Left lobe of liver (tissue), 2 donors: ENCODE measurements at regions not wholly inside any gene's neighbourhood (a gene's known extent, or its start where the extent isn't known, plus 50 kb on each side); places are given as distances from the start of the nearest gene placed in this dataset.
A peak's percentile ranks its signal among the peaks of the same experiment; 100 is the strongest.

ENCODE experiments used
- ATAC-seq: fragments of 200-7000 bp; cut with Tn5 transposase; one replicate; pipeline ENCODE4 v1.9.1; 2020; ENCODE audit warnings: mild to moderate bottlenecking, moderate library complexity
- DNase-seq: peaks from one replicate; pipeline ENCODE4 v3.0.0-alpha.2; 2020; ENCODE audit warnings: low spot score
- donor health status: DM: no; HTN: no; CAD: no; lungs with moderate emphysema.
- donor health status: DM: no; HTN: yes; CAD: no.

DNA sequence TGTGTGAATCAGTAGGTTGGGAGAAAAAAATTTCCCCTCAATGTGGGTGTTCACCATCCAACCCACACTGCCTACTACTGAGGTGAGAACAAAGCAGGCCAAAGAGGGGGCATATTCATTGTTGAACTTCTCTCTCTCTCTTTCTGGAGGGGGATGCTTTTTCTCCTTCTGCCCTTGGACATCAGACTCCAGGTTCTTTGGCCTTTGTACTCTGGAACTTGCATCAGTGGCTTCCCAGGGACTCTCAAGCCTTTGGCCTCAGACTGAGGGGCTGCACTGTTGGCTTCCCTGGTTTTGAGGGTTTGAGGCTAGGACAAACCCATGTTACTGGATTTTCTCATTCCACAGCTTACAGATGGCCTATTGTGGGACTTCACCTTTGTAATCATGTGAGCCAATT, 417.2 kb downstream of the ELAVL2 start:
- no peak for ATAC-seq

DNA sequence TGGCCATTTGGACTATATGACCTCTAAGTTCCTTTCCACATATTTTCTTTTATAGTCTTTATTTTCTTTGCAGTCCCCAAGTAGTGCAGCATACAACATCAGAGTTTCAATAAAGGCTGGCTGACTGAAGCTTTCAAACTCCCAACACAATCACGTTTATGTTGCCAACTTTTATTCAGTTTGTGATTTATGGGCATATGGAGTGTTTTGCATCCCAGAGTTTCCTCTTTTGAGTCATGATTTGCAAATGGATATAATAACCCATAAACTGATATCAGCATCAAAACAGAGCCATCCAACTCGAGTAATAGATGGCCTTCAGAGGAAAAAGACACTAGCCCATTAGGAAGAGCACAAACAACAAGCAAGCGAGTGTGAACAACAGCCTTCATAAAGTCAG, 414.0 kb downstream of the ELAVL2 start:
- no peak for DNase-seq
- ATAC-seq: no peak

More for the DNA sequence above, 417.2 kb downstream of the ELAVL2 start:
- no peak for DNase-seq

DNA sequence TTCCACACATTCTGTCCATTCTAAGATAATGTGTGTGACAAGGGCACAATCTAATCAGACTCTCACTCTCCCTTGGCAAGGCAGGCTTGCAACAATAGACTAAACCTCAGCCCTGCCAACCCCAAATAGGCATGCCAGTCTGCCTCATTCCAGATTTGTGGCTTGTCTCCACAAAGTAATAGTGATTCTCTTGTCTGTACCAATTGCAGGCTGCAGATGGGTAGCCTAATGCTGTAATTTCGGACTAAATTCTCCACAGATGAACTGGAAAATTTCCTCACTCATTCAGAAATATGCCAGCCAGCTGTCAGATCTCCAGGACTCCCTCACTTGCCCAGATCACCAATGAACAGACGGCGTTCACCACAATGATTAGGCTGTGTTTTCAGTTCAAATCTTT, 413.6 kb downstream of the ELAVL2 start:
- ATAC-seq: no peak
- DNase-seq: no peak

DNA sequence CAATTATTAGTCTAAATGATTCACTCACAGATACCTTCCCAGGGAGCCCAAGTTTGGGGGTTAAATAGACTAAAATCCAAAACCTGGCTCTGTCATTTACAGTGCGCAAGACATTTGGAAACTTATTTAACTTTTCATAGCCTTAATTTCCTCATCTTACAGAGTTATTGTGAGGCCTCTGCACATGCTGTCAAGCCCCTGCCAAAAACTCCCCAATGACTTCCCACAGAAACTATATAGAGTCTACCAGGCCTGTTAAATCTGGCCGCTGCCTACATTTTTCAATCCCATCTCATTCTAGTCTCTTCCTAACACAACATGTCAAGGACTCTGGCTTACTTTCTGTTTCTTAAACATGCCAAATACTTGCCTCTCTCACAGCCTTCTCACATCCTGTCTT, 412.5 kb downstream of the ELAVL2 start:
- ATAC-seq (no peak), DNase-seq (no peak)

DNA sequence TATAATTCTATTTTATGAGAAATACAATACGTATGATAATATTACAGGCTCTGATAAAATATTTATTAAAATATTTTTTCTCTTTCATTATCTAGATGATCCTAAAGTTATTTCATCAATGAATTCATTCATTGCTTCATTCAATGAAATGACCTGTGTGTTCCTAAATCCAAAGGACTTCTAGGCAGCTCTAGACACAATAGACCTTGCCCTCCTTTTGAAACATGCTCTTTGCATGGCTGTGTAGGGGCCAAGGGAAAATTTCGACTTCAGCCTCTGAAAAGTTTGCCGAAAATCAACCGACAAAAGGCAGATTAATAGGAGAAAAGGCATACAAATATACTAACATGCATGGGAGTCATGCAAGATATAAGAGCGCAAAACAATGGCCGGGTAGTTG, 402.0 kb downstream of the ELAVL2 start:
- ATAC-seq (peak; percentile 84), DNase-seq (no peak)

DNA sequence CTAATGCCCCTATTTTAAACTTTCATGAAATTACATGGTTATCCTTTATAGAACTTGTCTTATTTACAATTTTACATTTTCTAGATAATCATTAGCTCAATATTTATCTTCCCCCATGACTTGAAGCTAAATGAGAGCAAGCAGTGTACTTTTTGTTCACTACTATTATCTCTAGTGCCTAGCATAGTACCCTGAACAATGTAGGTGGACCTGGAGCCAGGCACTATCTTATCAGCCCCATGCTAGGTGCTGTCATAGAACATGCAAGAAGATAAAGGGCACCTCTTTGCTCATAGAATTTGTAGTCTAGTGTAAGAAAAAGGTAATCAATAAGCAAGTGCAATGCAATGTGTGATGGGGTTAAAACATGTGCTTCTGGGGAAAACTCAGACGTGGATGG, 399.9 kb downstream of the ELAVL2 start:
- no peak for DNase-seq
- ATAC-seq: peak; percentile 66

DNA sequence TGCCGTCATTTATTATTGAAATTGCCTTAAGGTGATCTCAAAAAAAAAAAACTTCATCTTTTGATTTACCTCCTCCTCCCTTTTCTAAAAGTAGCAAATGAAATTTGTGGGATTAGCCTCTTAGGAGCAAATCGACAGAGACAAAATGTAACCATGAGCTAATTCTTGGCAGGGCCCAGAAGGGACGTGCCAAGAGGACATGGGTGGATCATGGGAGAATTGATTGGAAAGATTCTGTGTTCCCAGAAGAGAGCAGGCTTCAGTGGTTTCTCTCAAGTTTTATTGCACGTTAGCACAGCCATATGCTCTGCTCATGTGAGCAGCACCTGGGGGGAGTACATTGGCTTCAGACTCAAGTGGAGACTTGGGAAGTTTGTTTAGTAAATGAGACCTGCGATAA, 394.6 kb downstream of the ELAVL2 start:
- DNase-seq (peak; percentile 61), ATAC-seq (peak; percentile 84)

DNA sequence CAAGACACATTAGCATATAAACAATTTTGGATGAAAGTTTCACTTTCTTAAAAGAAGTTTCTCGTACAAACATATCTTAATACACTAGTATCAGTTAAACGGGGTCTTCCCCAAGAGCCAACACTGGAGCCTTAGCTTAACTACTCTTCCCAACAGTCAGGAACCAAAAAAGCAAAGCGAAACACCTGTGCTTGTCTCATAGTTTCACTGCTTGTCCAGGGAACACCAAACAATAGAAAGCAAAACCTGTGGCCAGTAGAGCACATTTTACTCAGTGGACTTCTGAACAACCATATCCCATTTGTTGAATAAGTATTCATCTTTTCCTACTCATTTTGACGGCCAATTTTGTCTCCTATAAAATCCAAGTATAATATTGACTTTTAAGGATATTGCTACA, 391.4 kb downstream of the ELAVL2 start:
- ATAC-seq (peak; percentile 58), DNase-seq (no peak)

DNA sequence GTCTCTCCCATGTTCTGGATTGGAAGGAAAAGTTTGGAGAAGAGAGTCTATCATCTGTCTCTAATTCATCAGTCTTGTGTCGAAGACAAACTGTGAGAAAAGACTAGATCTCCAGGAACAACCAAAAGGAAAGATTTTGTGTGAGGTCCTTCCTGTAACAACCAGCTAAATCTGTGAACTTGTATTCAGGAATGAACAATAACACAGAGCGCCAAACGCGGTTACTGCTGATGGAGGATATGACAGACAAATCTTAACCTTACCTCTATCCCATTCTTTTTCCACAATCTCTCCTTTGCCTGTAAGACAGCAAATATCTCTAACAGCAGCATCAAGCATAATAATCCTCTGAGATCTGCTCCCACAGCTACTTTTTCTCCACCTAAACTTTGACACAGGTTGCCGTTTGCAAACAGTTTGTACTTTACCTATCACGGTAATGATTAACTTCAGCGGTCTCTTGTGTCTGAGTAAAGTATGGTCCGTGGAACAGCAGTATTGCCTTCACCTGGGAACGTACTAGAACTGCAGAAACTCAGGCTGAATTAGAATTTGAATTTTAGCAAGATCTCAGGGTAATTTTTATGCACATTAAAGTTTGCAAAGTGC, 387.6 kb downstream of the ELAVL2 start:
- ATAC-seq (peak; percentile 87), DNase-seq (peak; percentile 49)

DNA sequence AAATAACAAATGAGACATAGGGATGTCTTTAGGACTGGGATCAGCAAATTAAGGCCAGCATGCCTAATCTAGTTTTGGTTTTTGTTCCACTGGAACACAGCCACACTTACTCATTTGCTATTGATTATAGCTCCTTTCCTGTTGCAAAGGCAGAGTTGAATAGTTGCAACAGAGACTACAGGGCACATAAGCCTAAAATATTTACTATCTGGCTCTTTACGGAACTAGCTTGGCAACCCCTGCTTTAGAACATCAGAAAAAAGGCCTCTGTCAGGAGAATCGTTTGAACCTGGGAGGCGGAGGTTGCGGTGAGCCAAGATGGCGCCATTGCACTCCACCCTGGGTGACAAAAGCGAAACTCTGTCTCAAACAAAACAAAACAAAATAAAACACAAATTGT, 384.8 kb downstream of the ELAVL2 start:
- ATAC-seq (peak; percentile 24), DNase-seq (no peak)

DNA sequence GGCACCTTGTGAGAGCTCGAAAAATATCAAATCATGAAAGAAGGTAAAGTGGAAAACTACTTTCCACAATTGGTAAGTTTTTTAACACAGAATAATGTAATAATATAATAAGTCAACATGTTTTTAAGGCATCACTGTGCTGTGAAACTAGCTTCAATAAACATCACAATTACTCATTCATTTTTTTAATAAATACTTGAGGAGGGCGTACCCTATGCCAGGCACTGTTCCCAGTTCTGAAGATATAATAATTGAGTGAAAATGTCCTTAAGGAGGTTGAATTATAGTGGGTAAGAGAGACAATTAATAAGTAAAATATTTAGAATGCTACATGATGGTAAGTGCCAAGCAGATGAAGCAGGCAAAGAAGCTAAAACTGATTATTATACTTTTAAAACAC, 381.4 kb downstream of the ELAVL2 start:
- DNase-seq (no peak), ATAC-seq (no peak)

DNA sequence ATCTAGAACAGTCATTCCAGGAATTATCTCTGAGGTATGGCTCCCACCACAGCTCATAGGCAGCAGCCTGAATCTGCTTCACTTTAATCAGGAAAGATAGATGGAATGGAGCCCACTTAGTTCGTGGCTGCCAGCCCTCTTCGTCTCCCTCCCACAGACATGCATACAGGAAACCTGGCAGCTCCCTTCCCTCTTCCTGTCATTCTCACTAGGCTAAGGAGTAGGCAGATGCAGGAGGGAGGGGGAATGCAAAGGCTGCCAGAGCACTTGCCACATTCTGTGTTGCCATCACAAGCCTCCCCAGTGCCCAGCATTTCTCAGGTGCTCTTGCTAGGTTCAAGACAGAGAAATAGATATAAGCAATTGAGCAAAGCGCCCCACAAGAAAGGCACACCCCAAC, 378.9 kb downstream of the ELAVL2 start:
- DNase-seq (no peak), ATAC-seq (no peak)

DNA sequence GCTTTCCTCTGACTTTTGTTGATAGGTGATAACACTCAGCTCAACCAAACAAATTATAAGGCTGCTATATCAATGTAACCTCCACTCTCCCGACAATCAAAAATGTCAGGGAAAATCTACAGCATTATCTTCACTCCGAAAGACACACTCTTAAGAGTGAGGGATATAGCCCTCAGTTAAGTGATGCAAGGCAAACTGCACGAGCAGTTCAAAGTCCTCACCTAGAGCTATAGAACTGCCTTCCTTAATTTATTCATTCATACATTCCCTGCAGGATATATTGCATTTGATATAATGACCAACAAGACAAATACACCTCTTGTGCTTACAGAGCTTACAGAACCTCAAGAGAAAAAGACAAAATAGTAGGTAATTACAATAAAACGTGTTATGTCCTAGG, 378.1 kb downstream of the ELAVL2 start:
- DNase-seq: no peak
- no peak for ATAC-seq

DNA sequence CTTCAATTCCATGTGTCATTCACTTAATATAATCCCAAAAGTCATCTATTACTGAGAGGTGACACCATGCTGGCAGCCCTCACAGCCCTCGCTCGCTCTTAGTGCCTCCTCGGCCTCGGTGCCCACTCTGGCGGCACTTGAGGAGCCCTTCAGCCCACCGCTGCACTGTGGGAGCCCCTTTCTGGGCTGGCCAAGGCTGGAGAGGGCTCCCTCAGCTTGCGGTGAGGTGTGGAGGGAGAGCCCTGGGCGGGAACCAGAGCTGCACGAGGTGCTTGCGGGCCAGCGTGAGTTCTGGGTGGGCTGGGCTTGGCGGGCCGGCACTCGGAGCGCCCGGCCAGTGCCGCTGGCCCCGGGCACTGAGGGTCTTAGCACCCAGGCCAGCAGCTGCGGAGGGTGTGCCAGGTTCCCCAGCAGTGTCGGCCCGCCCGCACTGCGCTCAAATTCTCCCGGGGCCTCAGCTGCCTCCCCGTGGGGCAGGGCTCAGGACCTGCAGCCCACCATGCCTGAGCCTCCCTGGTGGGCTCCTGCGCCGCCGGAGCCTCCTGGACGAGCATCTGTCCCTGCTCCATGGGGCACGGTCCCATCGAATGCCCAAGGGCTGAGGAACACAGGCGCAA, 374.1 kb downstream of the ELAVL2 start:
- no peak for ATAC-seq
- no peak for DNase-seq

DNA sequence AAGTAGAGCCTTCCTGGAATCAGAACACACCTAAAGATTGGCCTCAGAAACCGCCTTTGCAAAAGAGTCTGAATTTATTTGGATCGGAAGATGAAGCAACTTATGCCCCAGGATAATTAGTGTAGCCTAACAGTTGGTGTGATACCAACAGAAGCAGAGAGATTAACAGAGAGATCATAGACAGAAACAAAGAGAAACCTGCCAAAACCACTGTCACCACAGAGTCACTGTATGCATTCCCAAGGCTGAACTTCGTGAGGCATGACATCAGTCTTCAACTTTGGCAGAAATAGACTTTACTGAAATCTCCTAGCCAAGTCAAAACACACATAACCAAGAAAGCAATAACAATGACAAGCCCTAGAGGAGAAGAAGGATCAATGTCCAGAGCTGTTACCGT, 361.8 kb downstream of the ELAVL2 start:
- DNase-seq: no peak
- no peak for ATAC-seq

DNA sequence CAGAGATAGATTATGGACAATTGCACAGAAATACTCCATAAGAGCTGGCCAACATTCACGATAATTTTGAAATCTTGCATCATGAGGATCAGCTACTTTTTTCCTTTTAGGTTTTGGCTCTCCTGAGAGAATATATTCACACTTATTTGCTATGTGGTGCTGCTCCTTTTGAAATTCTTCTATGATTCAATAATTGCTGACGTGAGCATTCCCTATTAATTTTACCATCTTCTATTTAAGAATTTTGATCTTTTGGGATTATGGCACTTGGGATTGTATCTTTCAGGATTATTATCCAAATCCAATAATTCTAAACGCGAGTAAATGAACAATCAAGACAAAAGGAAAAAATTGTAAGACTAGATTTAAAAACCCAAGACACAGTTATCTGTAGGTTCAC, 358.8 kb downstream of the ELAVL2 start:
- ATAC-seq (no peak), DNase-seq (no peak)

DNA sequence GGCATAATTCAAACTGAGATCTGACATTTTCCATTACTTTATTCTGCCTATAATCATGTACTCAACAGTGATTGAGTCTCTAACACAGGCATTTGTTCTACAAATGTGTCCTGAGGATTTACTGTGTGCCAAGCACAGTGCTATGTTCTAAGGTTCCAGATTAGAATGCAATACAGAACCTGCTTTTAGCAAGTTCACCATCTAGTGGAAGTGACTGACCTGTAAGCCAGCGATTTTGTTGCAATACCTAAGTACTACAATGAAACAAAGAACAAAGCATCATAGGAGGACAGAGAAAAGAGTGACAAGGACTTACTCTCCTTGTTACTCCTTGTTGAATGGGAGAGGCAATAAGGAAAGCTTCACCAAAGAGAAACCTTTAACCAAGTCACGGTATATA, 348.1 kb downstream of the ELAVL2 start:
- no peak for DNase-seq
- ATAC-seq: peak; percentile 80

DNA sequence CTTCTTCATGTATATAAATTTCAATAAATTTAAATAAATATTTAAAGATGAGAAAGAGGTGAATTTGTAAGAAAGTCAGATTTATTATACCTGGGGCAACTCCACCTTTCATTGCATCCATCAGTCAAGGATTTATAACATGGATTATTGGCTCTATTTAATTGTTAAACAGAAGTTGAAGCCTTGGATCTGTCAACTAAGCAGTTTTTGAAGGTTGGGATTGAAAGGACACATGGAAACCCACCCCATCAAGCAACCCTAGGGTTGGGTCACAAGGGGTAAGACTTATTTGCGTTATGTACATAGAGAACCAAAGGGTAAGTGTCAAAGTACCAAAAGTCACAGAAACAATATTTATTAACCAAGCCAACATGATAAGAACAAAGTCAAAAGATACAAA, 342.5 kb downstream of the ELAVL2 start:
- DNase-seq (no peak), ATAC-seq (no peak)

DNA sequence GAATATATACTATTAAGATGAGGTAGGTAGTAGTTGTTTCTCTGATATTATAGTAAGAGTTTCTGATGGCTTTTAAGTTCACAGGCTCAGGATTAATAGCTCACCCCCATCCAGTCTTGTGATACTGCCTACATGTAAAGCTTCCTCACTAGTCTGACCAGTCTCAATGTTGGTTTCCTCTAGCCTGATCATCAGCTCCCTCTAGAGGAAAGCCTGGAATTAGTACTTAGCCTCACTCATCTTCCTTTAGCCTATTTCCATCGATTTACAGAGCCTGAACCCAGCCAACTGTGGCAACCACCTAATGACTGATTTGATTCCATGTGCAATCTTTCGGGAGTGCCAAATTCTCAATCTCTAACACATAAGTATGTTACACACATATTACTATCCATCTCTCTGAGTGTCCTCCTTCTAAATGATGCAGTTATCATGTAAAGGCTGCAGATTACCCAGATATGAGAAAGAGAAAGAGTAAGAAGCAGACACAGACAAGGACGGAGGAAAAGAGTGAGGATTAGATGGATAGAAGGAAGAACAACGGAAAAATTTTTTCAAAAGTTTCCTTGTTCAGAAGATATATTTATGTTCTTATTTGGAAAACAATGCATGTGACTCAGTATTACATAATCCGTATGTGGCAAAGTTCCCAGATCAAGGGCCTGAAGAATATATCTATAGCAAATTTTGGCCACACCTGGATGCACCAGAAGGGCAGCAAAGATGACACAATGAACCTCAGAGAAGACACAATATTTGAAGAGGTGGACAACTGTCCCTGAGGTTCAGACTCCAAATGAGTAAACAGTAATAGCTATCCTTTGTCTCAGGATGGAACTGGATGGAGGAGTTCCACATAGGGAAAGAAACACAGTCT, 333.7 kb downstream of the ELAVL2 start:
- ATAC-seq: peak; percentile 100
- no peak for DNase-seq

DNA sequence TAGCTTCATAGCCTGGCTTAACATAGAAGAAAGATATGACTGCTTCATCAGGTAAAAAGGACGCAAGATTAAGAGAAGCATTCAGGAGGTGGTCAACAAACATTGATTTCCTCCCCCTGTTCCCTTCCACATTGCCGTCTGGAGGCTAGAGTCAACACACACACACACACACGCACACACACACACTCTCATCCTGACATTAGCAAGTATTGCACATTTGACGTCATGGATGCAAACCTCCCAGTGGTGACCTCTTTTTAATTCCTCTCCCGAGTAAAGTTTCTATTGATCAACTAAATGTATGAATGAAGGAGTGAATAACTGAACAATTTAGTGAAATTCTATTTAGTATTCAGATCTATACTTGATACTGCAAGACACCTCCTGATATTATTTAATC, 332.8 kb downstream of the ELAVL2 start:
- DNase-seq (no peak), ATAC-seq (no peak)

DNA sequence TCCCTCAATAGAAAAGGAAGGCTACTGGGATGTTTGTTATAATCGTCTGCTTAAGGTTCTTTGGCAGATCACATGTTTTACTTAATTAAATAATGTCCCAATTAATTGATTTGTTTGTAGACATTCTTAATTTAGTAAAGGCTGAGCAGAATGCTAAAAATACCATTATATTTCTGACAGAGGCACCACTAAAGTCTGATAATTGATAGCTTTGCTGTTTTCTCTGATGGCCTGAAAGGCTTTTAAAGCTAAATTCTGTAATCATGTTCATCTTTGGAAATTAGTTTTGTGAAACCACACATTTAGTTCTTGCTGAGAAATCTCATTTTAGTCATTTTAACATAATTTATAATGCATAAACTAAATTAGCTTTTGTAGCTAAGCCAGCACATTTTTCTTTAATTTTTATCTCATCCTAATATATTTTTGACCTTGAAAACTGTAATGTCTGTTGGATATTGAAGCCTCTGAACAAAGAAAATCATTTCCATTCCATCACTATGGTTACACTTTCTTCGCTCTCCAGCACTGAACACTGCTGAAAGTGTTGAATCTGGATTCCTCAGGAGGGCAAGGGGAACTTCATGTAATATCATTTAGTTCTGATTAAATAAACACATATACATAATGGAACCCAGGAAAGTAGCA, 329.4 kb downstream of the ELAVL2 start:
- ATAC-seq (no peak), DNase-seq (no peak)

DNA sequence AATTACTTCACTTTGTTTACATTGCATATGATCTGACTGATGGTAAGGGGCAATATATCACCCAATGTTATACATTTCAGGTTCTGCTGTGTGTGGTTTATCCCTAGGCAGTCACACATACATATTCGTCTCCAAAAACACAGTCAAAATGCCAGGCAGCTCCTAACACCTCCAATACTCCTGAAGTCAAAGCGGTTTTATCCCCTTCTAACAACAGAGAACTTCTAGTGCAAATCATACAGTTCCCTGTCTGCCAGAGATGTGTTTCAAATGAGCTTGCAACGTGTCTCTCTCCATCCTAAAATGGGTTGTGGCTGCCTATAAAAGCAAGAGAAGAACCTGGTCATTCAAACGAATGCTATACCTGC, 328.9 kb downstream of the ELAVL2 start:
- DNase-seq: no peak
- ATAC-seq: no peak
